ENCODE measurements at regions not wholly inside any gene's neighbourhood (a gene's known extent, or its start where the extent isn't known, plus 50 kb on each side); places are given as distances from the start of the nearest gene placed in this dataset.

- no peak overlapping the region for H3K4me3 ChIP-seq
- H3K36me3 ChIP-seq = no peaks in the 10 kb centered on the region
- H3K27ac ChIP-seq = no peak overlapping the region
- no peaks in the 10 kb centered on the region for H3K9me3 ChIP-seq
- H3K27me3 ChIP-seq = no peaks in the 10 kb centered on the region
- no peak for DNase-seq (ENCODE audit: low spot score in 2 of 2)
- no peaks in the 10 kb centered on the region for H3K4me1 ChIP-seq
- TF ChIP-seq POLR2AphosphoS5 (IDR thresholded peaks at IDR 0.05) (no peak), EP300 (IDR thresholded peaks at IDR 0.05) (no peak), POLR2A (IDR thresholded peaks at IDR 0.05) (no peak), CTCF (IDR thresholded peaks at IDR 0.05) (no peak)
Observed at GRCh38 chr4:137749466-137749865, 217.2 kb upstream of the PCDH18 start.

GRCh38 chr4:137748616-137749015 lies 216.3 kb upstream of the PCDH18 start:
- Histone ChIP-seq H3K9me3 (no peaks in the 10 kb centered on the region), H3K4me3 (no peak overlapping the region), H3K27ac (no peak overlapping the region), H3K4me1 (no peaks in the 10 kb centered on the region), H3K27me3 (no peaks in the 10 kb centered on the region), H3K36me3 (no peaks in the 10 kb centered on the region)
- no peak for DNase-seq (ENCODE audit: low spot score in 2 of 2)
- TF ChIP-seq POLR2AphosphoS5 (IDR thresholded peaks at IDR 0.05) (no peak), POLR2A (IDR thresholded peaks at IDR 0.05) (no peak), EP300 (IDR thresholded peaks at IDR 0.05) (no peak), CTCF (IDR thresholded peaks at IDR 0.05) (no peak)
- WGBS = 36% methylated on average over 3 of the region's 3 CpGs

- DNase-seq (ENCODE audit: low spot score in 2 of 2) = no peak
- Histone ChIP-seq H3K27me3 (no peaks in the 10 kb centered on the region), H3K27ac (no peak overlapping the region), H3K4me3 (no peak overlapping the region), H3K36me3 (no peaks in the 10 kb centered on the region), H3K9me3 (no peaks in the 10 kb centered on the region), H3K4me1 (no peaks in the 10 kb centered on the region)
- 90% methylated on average over 1 of the region's 1 CpG for WGBS
- no peak for TF ChIP-seq POLR2AphosphoS5 (IDR thresholded peaks at IDR 0.05)
- TF ChIP-seq CTCF (IDR thresholded peaks at IDR 0.05) = no peak
- no peak for TF ChIP-seq POLR2A (IDR thresholded peaks at IDR 0.05)
- no peak for TF ChIP-seq EP300 (IDR thresholded peaks at IDR 0.05)
Observed at GRCh38 chr4:137740141-137740540, 207.8 kb upstream of the PCDH18 start.

GRCh38 chr4:137739391-137739790 lies 207.1 kb upstream of the PCDH18 start:
- no peak for DNase-seq (ENCODE audit: low spot score in 2 of 2)
- 95% methylated on average over 1 of the region's 1 CpG for WGBS
- Histone ChIP-seq H3K9me3 (no peaks in the 10 kb centered on the region), H3K4me3 (no peak overlapping the region), H3K27ac (no peak overlapping the region), H3K4me1 (no peaks in the 10 kb centered on the region), H3K36me3 (no peaks in the 10 kb centered on the region), H3K27me3 (no peaks in the 10 kb centered on the region)
- no peak for TF ChIP-seq POLR2A (IDR thresholded peaks at IDR 0.05)
- no peak for TF ChIP-seq POLR2AphosphoS5 (IDR thresholded peaks at IDR 0.05)
- TF ChIP-seq CTCF (IDR thresholded peaks at IDR 0.05) = no peak
- no peak for TF ChIP-seq EP300 (IDR thresholded peaks at IDR 0.05)

GRCh38 chr4:137738375-137738990 lies 206.2 kb upstream of the PCDH18 start:
- Histone ChIP-seq H3K36me3 (no peaks in the 10 kb centered on the region), H3K9me3 (no peaks in the 10 kb centered on the region), H3K4me3 (no peak overlapping the region), H3K4me1 (no peaks in the 10 kb centered on the region), H3K27me3 (no peaks in the 10 kb centered on the region), H3K27ac (no peak overlapping the region)
- TF ChIP-seq POLR2A (IDR thresholded peaks at IDR 0.05) = no peak
- no peak for TF ChIP-seq EP300 (IDR thresholded peaks at IDR 0.05)
- no peak for TF ChIP-seq CTCF (IDR thresholded peaks at IDR 0.05)
- no peak for TF ChIP-seq POLR2AphosphoS5 (IDR thresholded peaks at IDR 0.05)
- WGBS = 78% methylated on average over 4 of the region's 4 CpGs
- no peak for DNase-seq (ENCODE audit: low spot score in 2 of 2)

Measured in suprapubic skin (tissue), 4 donors.